ENCODE measurements at regions not wholly inside any gene's neighbourhood (a gene's known extent, or its start where the extent isn't known, plus 50 kb on each side); places are given as distances from the start of the nearest gene placed in this dataset.

DNA sequence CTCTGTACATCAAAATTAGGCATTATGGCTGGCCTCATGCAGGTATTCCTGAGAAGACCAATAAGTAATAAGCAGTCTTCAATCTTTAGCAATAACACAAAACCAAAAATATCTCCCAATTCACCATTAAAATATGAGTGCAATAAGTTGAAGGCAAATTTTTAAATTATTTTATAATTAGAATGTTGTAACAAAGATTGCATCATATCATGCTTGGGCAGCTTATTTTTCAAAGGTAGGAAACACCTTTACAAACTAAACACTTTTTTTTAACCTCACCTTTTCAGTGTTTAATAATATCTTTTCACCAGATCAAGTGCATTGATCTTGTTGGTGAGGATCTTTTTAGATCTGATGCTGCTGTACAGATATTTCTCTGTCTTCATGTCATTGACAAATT lies 592.9 kb upstream of the PITX2 start (continued):
- TF ChIP-seq, protein P1, sequence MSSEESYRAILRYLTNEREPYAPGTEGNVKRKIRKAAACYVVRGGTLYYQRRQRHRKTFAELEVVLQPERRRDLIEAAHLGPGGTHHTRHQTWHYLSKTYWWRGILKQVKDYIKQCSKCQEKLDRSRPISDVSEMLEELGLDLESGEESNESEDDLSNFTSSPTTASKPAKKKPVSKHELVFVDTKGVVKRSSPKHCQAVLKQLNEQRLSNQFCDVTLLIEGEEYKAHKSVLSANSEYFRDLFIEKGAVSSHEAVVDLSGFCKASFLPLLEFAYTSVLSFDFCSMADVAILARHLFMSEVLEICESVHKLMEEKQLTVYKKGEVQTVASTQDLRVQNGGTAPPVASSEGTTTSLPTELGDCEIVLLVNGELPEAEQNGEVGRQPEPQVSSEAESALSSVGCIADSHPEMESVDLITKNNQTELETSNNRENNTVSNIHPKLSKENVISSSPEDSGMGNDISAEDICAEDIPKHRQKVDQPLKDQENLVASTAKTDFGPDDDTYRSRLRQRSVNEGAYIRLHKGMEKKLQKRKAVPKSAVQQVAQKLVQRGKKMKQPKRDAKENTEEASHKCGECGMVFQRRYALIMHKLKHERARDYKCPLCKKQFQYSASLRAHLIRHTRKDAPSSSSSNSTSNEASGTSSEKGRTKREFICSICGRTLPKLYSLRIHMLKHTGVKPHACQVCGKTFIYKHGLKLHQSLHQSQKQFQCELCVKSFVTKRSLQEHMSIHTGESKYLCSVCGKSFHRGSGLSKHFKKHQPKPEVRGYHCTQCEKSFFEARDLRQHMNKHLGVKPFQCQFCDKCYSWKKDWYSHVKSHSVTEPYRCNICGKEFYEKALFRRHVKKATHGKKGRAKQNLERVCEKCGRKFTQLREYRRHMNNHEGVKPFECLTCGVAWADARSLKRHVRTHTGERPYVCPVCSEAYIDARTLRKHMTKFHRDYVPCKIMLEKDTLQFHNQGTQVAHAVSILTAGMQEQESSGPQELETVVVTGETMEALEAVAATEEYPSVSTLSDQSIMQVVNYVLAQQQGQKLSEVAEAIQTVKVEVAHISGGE (CRISPR knock-in tag; IDR thresholded peaks at IDR 0.05) = no peak

DNA sequence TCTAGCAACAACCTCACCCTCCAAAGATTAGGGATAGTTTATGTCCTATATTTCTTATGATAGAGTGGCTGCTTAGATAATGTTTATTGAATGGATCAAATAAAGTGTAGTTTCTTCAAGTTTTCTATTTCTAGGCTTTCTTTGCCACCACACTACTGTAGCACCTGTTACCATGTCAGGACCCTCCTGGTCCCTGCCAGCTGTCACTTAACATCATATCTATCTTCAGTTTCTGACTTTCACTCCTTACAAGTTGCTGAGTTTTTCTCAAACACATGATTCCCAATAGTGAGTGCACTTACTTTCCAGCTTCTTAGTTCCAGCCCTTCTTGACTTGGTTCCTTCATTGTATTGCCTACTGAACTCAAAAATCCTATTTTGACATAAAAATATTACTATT lies 593.9 kb upstream of the PITX2 start:
- Histone ChIP-seq H3K9ac (ENCODE audit: control insufficient read depth, insufficient read depth, low read length) (no peak overlapping the region), H3K36me3 (ENCODE audit: control insufficient read depth in 2 of 2, insufficient read depth in 2 of 2, low read length in 1 of 2) (no peaks in the 10 kb centered on the region), H3K27me3 (replicated peaks in 1 of 2; ENCODE audit: control insufficient read depth in 2 of 2, insufficient read depth in 2 of 2, low read length in 1 of 2) (no peaks in the 10 kb centered on the region), H3K4me2 (ENCODE audit: control insufficient read depth, insufficient read depth) (no peak overlapping the region), H3K27ac (ENCODE audit: control insufficient read depth, insufficient read depth) (no peak overlapping the region), H3K9me3 (replicated peaks; ENCODE audit: control insufficient read depth, insufficient read depth, low read length) (no peaks in the 10 kb centered on the region), H2AFZ (ENCODE audit: control insufficient read depth, low read depth, low read length) (no peak overlapping the region), H4K20me1 (ENCODE audit: control insufficient read depth, insufficient read depth) (no peaks in the 10 kb centered on the region), H3K4me1 (ENCODE audit: control insufficient read depth, insufficient read depth, low read length) (no peaks in the 10 kb centered on the region), H3K4me3 (no peak overlapping the region), H3K79me2 (ENCODE audit: control insufficient read depth, insufficient read depth, low read length) (no peaks in the 10 kb centered on the region)
- no peak for FAIRE-seq
- ChIA-PET CTCF (no interaction called here), POLR2A (no interaction called here), SMC1A (ENCODE audit: uncharacterized antibody, unreplicated experiment) (no interaction called here), RAD21 (ENCODE audit: unreplicated experiment) (no interaction called here)
- DNase-seq (ENCODE audit: low read depth, low spot score) = no peak
- intact Hi-C loops (cut with micrococcal nuclease; ENCODE audit: unreplicated experiment) = no loop called here
- ATAC-seq = no peak
- in situ Hi-C loops (cut with MboI) = no loop called here
- BruUV-seq (replicated peaks) = no TSS peak
- TF ChIP-seq ASH2L (IDR thresholded peaks at IDR 0.05; ENCODE audit: borderline replicate concordance, low read depth) = no peak
- TF ChIP-seq RELA (IDR thresholded peaks at IDR 0.05; ENCODE audit: borderline replicate concordance, partially characterized antibody) = no peak
- TF ChIP-seq, protein P2, sequence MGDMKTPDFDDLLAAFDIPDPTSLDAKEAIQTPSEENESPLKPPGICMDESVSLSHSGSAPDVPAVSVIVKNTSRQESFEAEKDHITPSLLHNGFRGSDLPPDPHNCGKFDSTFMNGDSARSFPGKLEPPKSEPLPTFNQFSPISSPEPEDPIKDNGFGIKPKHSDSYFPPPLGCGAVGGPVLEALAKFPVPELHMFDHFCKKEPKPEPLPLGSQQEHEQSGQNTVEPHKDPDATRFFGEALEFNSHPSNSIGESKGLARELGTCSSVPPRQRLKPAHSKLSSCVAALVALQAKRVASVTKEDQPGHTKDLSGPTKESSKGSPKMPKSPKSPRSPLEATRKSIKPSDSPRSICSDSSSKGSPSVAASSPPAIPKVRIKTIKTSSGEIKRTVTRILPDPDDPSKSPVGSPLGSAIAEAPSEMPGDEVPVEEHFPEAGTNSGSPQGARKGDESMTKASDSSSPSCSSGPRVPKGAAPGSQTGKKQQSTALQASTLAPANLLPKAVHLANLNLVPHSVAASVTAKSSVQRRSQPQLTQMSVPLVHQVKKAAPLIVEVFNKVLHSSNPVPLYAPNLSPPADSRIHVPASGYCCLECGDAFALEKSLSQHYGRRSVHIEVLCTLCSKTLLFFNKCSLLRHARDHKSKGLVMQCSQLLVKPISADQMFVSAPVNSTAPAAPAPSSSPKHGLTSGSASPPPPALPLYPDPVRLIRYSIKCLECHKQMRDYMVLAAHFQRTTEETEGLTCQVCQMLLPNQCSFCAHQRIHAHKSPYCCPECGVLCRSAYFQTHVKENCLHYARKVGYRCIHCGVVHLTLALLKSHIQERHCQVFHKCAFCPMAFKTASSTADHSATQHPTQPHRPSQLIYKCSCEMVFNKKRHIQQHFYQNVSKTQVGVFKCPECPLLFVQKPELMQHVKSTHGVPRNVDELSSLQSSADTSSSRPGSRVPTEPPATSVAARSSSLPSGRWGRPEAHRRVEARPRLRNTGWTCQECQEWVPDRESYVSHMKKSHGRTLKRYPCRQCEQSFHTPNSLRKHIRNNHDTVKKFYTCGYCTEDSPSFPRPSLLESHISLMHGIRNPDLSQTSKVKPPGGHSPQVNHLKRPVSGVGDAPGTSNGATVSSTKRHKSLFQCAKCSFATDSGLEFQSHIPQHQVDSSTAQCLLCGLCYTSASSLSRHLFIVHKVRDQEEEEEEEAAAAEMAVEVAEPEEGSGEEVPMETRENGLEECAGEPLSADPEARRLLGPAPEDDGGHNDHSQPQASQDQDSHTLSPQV (IDR thresholded peaks at IDR 0.05) = no peak
- no peak for TF ChIP-seq BHLHE40 (IDR thresholded peaks at IDR 0.05; ENCODE audit: borderline replicate concordance in 1 of 2, low read depth in 2 of 2, low read length in 1 of 2)
- no peak for TF ChIP-seq HDAC6 (IDR thresholded peaks at IDR 0.05; ENCODE audit: unreplicated experiment)
- TF ChIP-seq CEBPB (IDR thresholded peaks at IDR 0.05; ENCODE audit: borderline replicate concordance in 1 of 2, low read depth in 2 of 2, low read length in 2 of 2) = no peak
- no peak for TF ChIP-seq MEF2B (IDR thresholded peaks at IDR 0.05; ENCODE audit: partially characterized antibody, poor library complexity, severe bottlenecking)
- TF ChIP-seq NFXL1 (IDR thresholded peaks at IDR 0.05; ENCODE audit: borderline replicate concordance) = no peak
- no peak for TF ChIP-seq RUNX3 (IDR thresholded peaks at IDR 0.05; ENCODE audit: low read length)
- TF ChIP-seq ZNF274 (IDR thresholded peaks at IDR 0.05; ENCODE audit: insufficient read depth, insufficient read length) = no peak
- TF ChIP-seq CREB1 (IDR thresholded peaks at IDR 0.05; ENCODE audit: low read depth) = no peak
- no peak for TF ChIP-seq SMAD1 (IDR thresholded peaks at IDR 0.05; ENCODE audit: low read depth, partially characterized antibody)
